Suprapubic skin (tissue), 4 donors: ENCODE measurements at regions not wholly inside any gene's neighbourhood (a gene's known extent, or its start where the extent isn't known, plus 50 kb on each side); places are given as distances from the start of the nearest gene placed in this dataset.

Experiments used
- CTCF ChIP-seq, 2 donors: fragments of 200-600 bp in 1 of 2; fragments of 450-650 bp in 1 of 2; sonication (generic) in 1 of 2; IDR thresholded peaks; one replicate each; pipeline ENCODE4 v1.5.1; 2016 to 2019; ENCODE audit warnings: antibody characterized with exemption in 2 of 2, mild to moderate bottlenecking in 1 of 2, moderate library complexity in 1 of 2
- EP300 ChIP-seq: sonication (generic); formaldehyde crosslinking; IDR thresholded peaks from one replicate; pipeline ENCODE4 v1.6.1; 2017; ENCODE audit warnings: antibody characterized with exemption
- POLR2A ChIP-seq, 2 donors: fragments of 450-650 bp; IDR thresholded peaks; one replicate each; pipeline ENCODE4 v1.6.1; 2017; ENCODE audit warnings: antibody characterized with exemption in 2 of 2, mild to moderate bottlenecking in 2 of 2, moderate library complexity in 2 of 2
- POLR2AphosphoS5 ChIP-seq, 3 donors: sonication (generic); formaldehyde crosslinking; IDR thresholded peaks; one replicate each; pipeline ENCODE4 v1.6.1; 2017; ENCODE audit warnings: antibody characterized with exemption in 3 of 3

DNA sequence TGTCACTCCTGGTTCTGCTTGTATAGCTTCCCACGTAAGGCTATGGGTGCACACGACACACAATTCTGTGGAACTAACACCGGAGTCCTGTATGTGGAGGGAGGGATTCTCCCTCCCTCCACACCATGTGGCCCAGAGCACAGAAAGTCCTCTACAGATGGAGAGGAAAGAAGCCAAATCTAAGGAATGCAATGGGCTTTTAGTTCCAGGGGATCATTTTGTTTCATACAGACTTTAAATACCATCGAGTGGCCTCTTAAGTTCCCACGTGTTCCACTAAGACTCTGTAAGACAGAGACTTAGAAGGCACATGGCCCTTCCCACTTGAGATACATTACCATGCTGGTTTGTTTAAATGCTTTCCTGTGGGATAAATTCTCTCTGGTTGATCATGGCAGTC lies 156.0 kb downstream of the TGFB2 start:
- no peak for TF ChIP-seq CTCF (IDR thresholded peaks at IDR 0.05)
- TF ChIP-seq POLR2AphosphoS5 (IDR thresholded peaks at IDR 0.05), result no peak
- no peak for TF ChIP-seq POLR2A (IDR thresholded peaks at IDR 0.05)
- no peak for TF ChIP-seq EP300
